Naive thymus-derived CD4-positive, alpha-beta T cell (primary cell): ENCODE measurements at regions not wholly inside any gene's neighbourhood (a gene's known extent, or its start where the extent isn't known, plus 50 kb on each side); places are given as distances from the start of the nearest gene placed in this dataset.
"Not testable (repeated sequence)": the region's sequence is repeated elsewhere in the genome, so short reads cannot be mapped to it uniquely, and the experiment has no call there.

Source experiments
- ATAC-seq: fragments of 150-1000 bp; cut with Tn5 transposase; 2 replicates; pipeline ENCODE4 v1.10.0; 2021; ENCODE audit warnings: mild to moderate bottlenecking, moderate library complexity
- CTCF ChIA-PET: fragments of 350-600 bp; sonication (Branson Sonifier 250); formaldehyde crosslinking; loops from one replicate; lab custom pipeline; 2021; ENCODE audit warnings: antibody characterized with exemption; lab: Charles Lee
- POLR2A ChIA-PET: fragments of 350-600 bp; sonication (Branson Sonifier 250); formaldehyde crosslinking; loops from one replicate; lab custom pipeline; 2021; ENCODE audit warnings: antibody characterized with exemption, inconsistent platforms; lab: Charles Lee
- DNase-seq, 9 donors: peaks; one replicate each; pipeline versions ENCODE4 v3.0.0 to v3.0.0-alpha.2; 2020 to 2022; ENCODE audit warnings: mixed read lengths in 1 of 9
- H3K27ac ChIP-seq: one replicate; pipeline ENCODE4 v1.7.0; 2013; ENCODE audit warnings: mild to moderate bottlenecking, low read depth, low read length, moderate library complexity
- H3K27me3 ChIP-seq, 2 donors: one replicate each; pipeline ENCODE4 v1.7.0; 2013; ENCODE audit warnings: low read length in 2 of 2, mild to moderate bottlenecking in 2 of 2, moderate library complexity in 2 of 2; ENCODE audit not compliant: control insufficient read depth in 2 of 2, insufficient read depth in 2 of 2
- H3K36me3 ChIP-seq, 3 experiments: 1 replicate in 2 of 3; 2 replicates in 1 of 3; pipeline ENCODE4 v1.7.0; 2013; ENCODE audit warnings: low read length in 3 of 3, mild to moderate bottlenecking in 3 of 3, moderate library complexity in 1 of 3; ENCODE audit not compliant: insufficient read depth in 3 of 3, control insufficient read depth in 2 of 3
- H3K4me1 ChIP-seq, 2 donors: one replicate each; pipeline ENCODE4 v1.7.0; 2013; ENCODE audit warnings: low read length in 2 of 2, mild to moderate bottlenecking in 2 of 2, moderate library complexity in 1 of 2; ENCODE audit not compliant: control insufficient read depth in 2 of 2, insufficient read depth in 2 of 2
- H3K4me3 ChIP-seq: 2 replicates; pipeline ENCODE4 v1.7.0; 2013; ENCODE audit warnings: mild to moderate bottlenecking, low read length
- H3K9me3 ChIP-seq, 3 experiments: 1 replicate in 2 of 3; 2 replicates in 1 of 3; pipeline ENCODE4 v1.7.0; 2013; ENCODE audit warnings: low read length in 3 of 3; ENCODE audit not compliant: control insufficient read depth in 2 of 3
- H3K27ac Mint-ChIP-seq, 9 donors: one replicate each; pipeline ENCODE4 v1.8.0; 2020 to 2022; ENCODE audit warnings: mixed read lengths in 9 of 9, mild to moderate bottlenecking in 8 of 9, moderate library complexity in 5 of 9, inconsistent platforms in 2 of 9
- H3K27me3 Mint-ChIP-seq, 5 donors: one replicate each; pipeline ENCODE4 v1.8.0; 2021 to 2022; ENCODE audit warnings: mixed read lengths in 5 of 5, mild to moderate bottlenecking in 1 of 5
- H3K36me3 Mint-ChIP-seq, 5 donors: one replicate each; pipeline ENCODE4 v1.8.0; 2020 to 2022; ENCODE audit warnings: mixed read lengths in 5 of 5, mild to moderate bottlenecking in 3 of 5, inconsistent platforms in 1 of 5
- H3K4me1 Mint-ChIP-seq, 7 donors: one replicate each; pipeline ENCODE4 v1.8.0; 2020 to 2022; ENCODE audit warnings: mixed read lengths in 7 of 7, mild to moderate bottlenecking in 3 of 7, inconsistent platforms in 1 of 7
- H3K4me3 Mint-ChIP-seq, 10 donors: one replicate each; pipeline ENCODE4 v1.8.0; 2020 to 2022; ENCODE audit warnings: mild to moderate bottlenecking in 10 of 10, mixed read lengths in 10 of 10, moderate library complexity in 6 of 10, inconsistent platforms in 2 of 10
- H3K9me3 Mint-ChIP-seq, 11 donors: one replicate each; pipeline ENCODE4 v1.8.0; 2020 to 2022; ENCODE audit warnings: mixed read lengths in 11 of 11, mild to moderate bottlenecking in 4 of 11, inconsistent platforms in 1 of 11, moderate library complexity in 1 of 11
- intact Hi-C, 2 donors: fragments of 100-400 bp; cut with micrococcal nuclease; formaldehyde crosslinking; loops; one replicate each; pipeline ENCODE4 v1.15.1; 2023

DNA sequence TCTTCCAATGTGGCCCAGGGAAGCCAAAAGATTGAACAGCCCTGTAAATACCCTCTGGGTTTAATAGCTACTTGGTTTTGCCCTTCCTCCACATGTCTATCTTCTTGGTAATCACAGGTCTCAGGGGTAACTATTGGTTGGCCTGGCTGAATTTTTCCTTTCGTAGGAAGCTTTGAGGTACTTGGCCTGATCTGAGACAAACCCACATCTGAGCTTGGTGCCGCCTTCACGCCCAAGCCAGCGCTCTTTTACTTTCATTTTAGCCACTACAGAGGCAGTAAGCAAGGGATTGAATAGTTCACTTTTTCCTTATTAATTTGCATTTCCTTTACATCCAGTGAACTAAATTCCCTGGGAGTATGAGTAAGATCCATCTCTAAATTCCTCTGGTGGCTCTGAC, 397.6 kb upstream of the USP9Y start:
- CTCF ChIA-PET = no interaction called here
- Mint-ChIP-seq H3K27ac (peak overlapping the region in 3 of 9 donors; percentile 38 to 78 (median 62)), H3K4me3 (peak overlapping the region in 5 of 10 donors; percentile 66 to 85 (median 72)), H3K4me1 (peaks cover 0 to 12% (median 0%) of the 10 kb centered on the region in 7 donors), H3K9me3 (peaks cover 0 to 4% (median 0%) of the 10 kb centered on the region in 11 donors), H3K36me3 (no peaks in the 10 kb centered on the region), H3K27me3 (no peaks in the 10 kb centered on the region)
- H3K4me3 ChIP-seq = peak overlapping the region; percentile 24
- H3K36me3 ChIP-seq = no peaks in the 10 kb centered on the region
- no peak overlapping the region for H3K27ac ChIP-seq
- no peaks in the 10 kb centered on the region for H3K27me3 ChIP-seq
- H3K9me3 ChIP-seq = no peaks in the 10 kb centered on the region
- ATAC-seq = no peak
- DNase-seq = peak in 1 of 9 donors; percentile 11
- H3K4me1 ChIP-seq = no peaks in the 10 kb centered on the region
- intact Hi-C loops = no loop called here
- POLR2A ChIA-PET = no interaction called here

DNA sequence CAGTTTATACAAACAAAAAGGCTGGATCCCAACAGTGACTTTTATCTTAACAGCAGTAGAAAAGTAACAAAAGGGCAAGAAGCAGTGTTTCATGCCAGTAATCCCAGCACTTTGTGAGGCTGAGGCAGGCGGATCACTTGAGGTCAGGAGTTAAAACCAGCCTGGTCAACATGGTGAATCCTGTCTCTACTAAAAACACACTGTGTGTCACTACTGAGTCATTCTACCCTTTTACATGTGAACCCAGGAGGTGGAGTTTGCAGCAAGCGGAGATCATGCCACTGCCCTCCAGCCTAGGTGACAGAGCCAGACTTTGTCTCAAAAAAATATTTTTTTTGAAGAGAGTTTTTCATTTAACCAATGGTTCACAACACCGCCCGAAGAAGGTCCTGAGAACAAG, 395.6 kb upstream of the USP9Y start:
- H3K36me3 ChIP-seq = no peaks in the 10 kb centered on the region
- no peak for ATAC-seq
- H3K36me3 Mint-ChIP-seq = no peaks in the 10 kb centered on the region

DNA sequence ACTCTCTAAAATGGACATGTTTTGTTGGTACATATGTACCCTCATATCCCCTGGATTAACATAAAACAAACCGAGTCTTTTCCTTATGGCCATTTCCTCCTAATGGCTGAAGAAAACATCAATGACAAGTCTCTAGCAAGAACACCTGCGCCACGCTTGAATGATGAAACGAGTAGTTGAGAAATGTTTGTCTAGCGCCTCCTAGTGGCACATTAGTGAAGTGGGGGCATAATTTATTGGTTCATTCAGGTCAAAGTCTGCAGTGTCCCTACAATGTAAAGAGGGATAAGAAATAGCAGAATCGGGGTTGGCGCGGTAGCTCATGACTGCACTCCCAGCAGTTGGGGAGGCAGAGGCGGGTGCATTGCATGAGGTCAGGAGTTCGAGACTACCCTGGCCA, 391.8 kb upstream of the USP9Y start:
- Mint-ChIP-seq H3K36me3 (no peaks in the 10 kb centered on the region), H3K27me3 (peaks cover 0 to 9% (median 4%) of the 10 kb centered on the region in 5 donors), H3K9me3 (peaks cover 0 to 4% (median 0%) of the 10 kb centered on the region in 11 donors), H3K27ac (no peak overlapping the region), H3K4me1 (no peaks in the 10 kb centered on the region), H3K4me3 (no peak overlapping the region)
- CTCF ChIA-PET = no interaction called here
- POLR2A ChIA-PET = no interaction called here
- intact Hi-C loops = no loop called here
- Histone ChIP-seq H3K4me3 (no peak overlapping the region), H3K9me3 (no peaks in the 10 kb centered on the region), H3K4me1 (no peaks in the 10 kb centered on the region), H3K27ac (no peak overlapping the region), H3K27me3 (no peaks in the 10 kb centered on the region), H3K36me3 (no peaks in the 10 kb centered on the region)
- ATAC-seq (no peak), DNase-seq (peak in 2 of 9 donors; percentile 7 to 19)

More for the DNA sequence above, 395.6 kb upstream of the USP9Y start:
- no peak overlapping the region for H3K4me3 ChIP-seq
- Mint-ChIP-seq H3K27me3 (no peaks in the 10 kb centered on the region), H3K4me1 (peaks cover 0 to 12% (median 0%) of the 10 kb centered on the region in 7 donors), H3K9me3 (peaks cover 0 to 4% (median 0%) of the 10 kb centered on the region in 11 donors), H3K4me3 (no peak overlapping the region), H3K27ac (no peak overlapping the region)
- no peak for DNase-seq
- no peaks in the 10 kb centered on the region for H3K4me1 ChIP-seq
- H3K27ac ChIP-seq = no peak overlapping the region
- ChIA-PET POLR2A (no interaction called here), CTCF (no interaction called here)
- H3K27me3 ChIP-seq = no peaks in the 10 kb centered on the region
- intact Hi-C loops = no loop called here
- H3K9me3 ChIP-seq = no peaks in the 10 kb centered on the region

DNA sequence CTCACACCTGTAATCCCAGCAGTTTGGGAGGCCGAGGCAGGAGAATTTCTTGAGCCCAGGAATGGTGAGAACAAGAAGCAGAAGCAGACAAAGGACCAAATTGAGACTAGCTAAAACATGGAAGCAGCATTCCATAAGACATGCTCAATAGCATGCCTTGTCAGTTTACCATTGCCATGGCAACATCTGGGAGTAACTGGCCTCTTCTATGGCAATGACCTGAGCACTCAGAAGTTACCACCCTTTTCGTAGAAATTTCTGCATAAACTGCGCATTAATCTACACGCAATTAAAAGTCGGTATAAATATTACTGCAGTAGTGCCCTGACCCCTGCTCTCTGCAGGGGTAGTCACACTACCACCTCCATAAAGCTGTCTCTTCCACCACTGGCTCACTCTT, 390.2 kb upstream of the USP9Y start:
- Histone ChIP-seq H3K4me3 (no peak overlapping the region), H3K27ac (no peak overlapping the region), H3K4me1 (no peaks in the 10 kb centered on the region), H3K27me3 (no peaks in the 10 kb centered on the region), H3K36me3 (no peaks in the 10 kb centered on the region), H3K9me3 (no peaks in the 10 kb centered on the region)
- Mint-ChIP-seq H3K4me1 (no peaks in the 10 kb centered on the region), H3K27me3 (peaks cover 0 to 9% (median 4%) of the 10 kb centered on the region in 5 donors), H3K36me3 (no peaks in the 10 kb centered on the region), H3K4me3 (no peak overlapping the region), H3K27ac (no peak overlapping the region), H3K9me3 (peaks cover 0 to 4% (median 0%) of the 10 kb centered on the region in 11 donors)
- ChIA-PET CTCF (no interaction called here), POLR2A (no interaction called here)
- intact Hi-C loops = no loop called here
- no peak for DNase-seq
- no peak for ATAC-seq

DNA sequence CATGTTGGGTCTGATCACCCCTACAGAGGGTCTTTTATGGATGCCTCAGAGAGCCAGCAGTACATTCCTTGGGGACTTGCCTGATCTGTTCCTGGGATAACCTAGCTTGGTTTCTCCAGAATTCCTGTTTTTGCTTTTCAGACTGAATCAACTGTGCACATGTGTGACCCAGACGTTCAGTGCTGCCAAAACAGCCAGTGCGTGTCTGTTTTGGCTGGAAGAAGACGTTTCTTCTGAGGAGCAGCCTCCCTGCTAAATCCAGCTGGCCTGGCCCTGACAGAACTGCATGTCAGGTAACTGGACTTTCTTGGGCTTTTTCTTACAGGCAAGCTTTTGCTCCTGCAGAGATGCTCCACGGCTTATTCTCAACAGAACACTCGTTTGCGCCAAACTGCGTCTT, 373.3 kb upstream of the USP9Y start:
- H3K9me3 Mint-ChIP-seq = no peaks in the 10 kb centered on the region
- H3K27ac Mint-ChIP-seq = no peak overlapping the region
- no peaks in the 10 kb centered on the region for H3K36me3 Mint-ChIP-seq
- H3K27me3 Mint-ChIP-seq = no peaks in the 10 kb centered on the region
- POLR2A ChIA-PET = no interaction called here
- intact Hi-C loops = no loop called here
- no peak overlapping the region for H3K4me3 Mint-ChIP-seq
- Histone ChIP-seq H3K9me3 (no peaks in the 10 kb centered on the region), H3K36me3 (no peaks in the 10 kb centered on the region), H3K27ac (no peak overlapping the region), H3K4me1 (no peaks in the 10 kb centered on the region), H3K27me3 (no peaks in the 10 kb centered on the region), H3K4me3 (no peak overlapping the region)
- ATAC-seq (no peak), DNase-seq (no peak)
- H3K4me1 Mint-ChIP-seq = no peaks in the 10 kb centered on the region
- CTCF ChIA-PET = no interaction called here

DNA sequence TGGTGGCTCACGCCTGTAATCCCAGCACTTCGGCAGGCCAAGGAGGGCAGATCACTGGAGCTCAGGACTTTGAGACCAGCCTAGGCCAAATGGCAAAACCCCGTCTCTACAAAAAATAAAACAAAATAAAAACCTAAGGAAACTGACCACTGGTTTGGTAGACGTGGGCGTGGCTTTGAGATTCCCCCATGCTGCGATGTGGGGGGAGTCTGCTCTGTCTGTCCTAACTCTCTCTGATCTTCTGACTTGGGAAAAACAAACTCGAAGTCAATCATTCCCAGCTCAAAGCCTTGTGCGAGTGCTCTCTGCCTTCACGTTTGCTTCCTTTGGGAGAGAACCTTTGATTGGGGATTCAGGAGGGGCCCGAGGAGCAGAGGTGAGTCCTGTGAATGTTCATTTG, 369.1 kb upstream of the USP9Y start:
- CTCF ChIA-PET, DNase-seq, intact Hi-C loops: not testable (repeated sequence)

DNA sequence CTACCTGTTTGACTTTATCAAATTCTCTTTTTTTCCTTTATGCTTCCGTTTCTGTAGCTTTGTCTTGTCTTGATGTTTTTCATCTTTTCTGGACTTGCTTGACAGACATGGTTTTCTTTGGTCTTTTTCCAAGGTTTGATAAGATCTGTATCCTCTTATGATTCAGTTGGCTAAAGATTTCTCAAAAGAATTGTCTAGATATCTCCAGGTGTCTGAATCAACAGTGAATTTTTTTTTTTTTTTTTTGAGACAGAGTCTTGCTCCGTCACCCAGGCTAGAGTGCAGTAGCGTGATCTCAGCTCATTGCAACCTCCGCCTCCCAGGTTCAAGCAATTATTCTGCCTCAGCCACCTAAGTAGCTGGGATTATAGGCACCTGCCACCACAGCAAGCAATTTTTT, 357.8 kb upstream of the USP9Y start:
- intact Hi-C loops = no loop called here
- no peaks in the 10 kb centered on the region for H3K4me1 Mint-ChIP-seq
- no peak overlapping the region for H3K4me3 Mint-ChIP-seq
- ChIA-PET POLR2A (no interaction called here), CTCF (no interaction called here)
- DNase-seq = no peak
- H3K36me3 ChIP-seq = no peaks in the 10 kb centered on the region
- H3K4me1 ChIP-seq = no peaks in the 10 kb centered on the region
- no peaks in the 10 kb centered on the region for H3K9me3 ChIP-seq
- H3K27me3 ChIP-seq = no peaks in the 10 kb centered on the region
- H3K4me3 ChIP-seq = no peak overlapping the region
- H3K27ac Mint-ChIP-seq = no peak overlapping the region
- H3K36me3 Mint-ChIP-seq = no peaks in the 10 kb centered on the region
- peaks cover 0 to 9% (median 0%) of the 10 kb centered on the region in 11 donors for H3K9me3 Mint-ChIP-seq
- ATAC-seq = no peak
- H3K27ac ChIP-seq = no peak overlapping the region
- H3K27me3 Mint-ChIP-seq = peaks cover 0 to 7% (median 4%) of the 10 kb centered on the region in 5 donors

More for the DNA sequence above, 369.1 kb upstream of the USP9Y start:
- H3K4me1 Mint-ChIP-seq, H3K4me3 ChIP-seq, H3K9me3 ChIP-seq, H3K27me3 ChIP-seq, H3K4me3 Mint-ChIP-seq, H3K36me3 Mint-ChIP-seq, H3K9me3 Mint-ChIP-seq, ATAC-seq, H3K4me1 ChIP-seq, H3K27ac ChIP-seq, H3K36me3 ChIP-seq, POLR2A ChIA-PET, H3K27ac Mint-ChIP-seq, H3K27me3 Mint-ChIP-seq: not testable (repeated sequence)
